ENCODE measurements at regions not wholly inside any gene's neighbourhood (a gene's known extent, or its start where the extent isn't known, plus 50 kb on each side); places are given as distances from the start of the nearest gene placed in this dataset.
"Not testable (repeated sequence)": the region's sequence is repeated elsewhere in the genome, so short reads cannot be mapped to it uniquely, and the experiment has no call there.

- not testable (repeated sequence) for TF ChIP-seq POLR2A, POLR2AphosphoS5 (IDR thresholded peaks at IDR 0.05; ENCODE audit: low read depth, low read length)
Measured at GRCh38 chr13:104920513-104920912, 1614.9 kb downstream of the EFNB2 start.

Data from GM12892 (cell line).